KG1 (cell line): ENCODE measurements at regions not wholly inside any gene's neighbourhood (a gene's known extent, or its start where the extent isn't known, plus 50 kb on each side); places are given as distances from the start of the nearest gene placed in this dataset.
"Not testable (repeated sequence)": the region's sequence is repeated elsewhere in the genome, so short reads cannot be mapped to it uniquely, and the experiment has no call there.

Experiments
- DNase-seq: peaks from one replicate; lab custom pipeline; 2025; lab: John Stamatoyannopoulos, UW

GRCh38 chr7:69433081-69433480, 165.2 kb upstream of the AUTS2 start:
- DNase-seq = no peak

GRCh38 chr7:69434398-69434815, 163.9 kb upstream of the AUTS2 start:
- no peak for DNase-seq

GRCh38 chr7:69435711-69436110, 162.6 kb upstream of the AUTS2 start:
- DNase-seq = no peak

- DNase-seq = no peak
Observed at GRCh38 chr7:69436946-69437345, 161.3 kb upstream of the AUTS2 start.

- no peak for DNase-seq
Observed at GRCh38 chr7:69438584-69439412, 159.5 kb upstream of the AUTS2 start.

- no peak for DNase-seq
Observed at GRCh38 chr7:69439636-69440325, 158.5 kb upstream of the AUTS2 start.

- no peak for DNase-seq
Observed at GRCh38 chr7:69440976-69441375, 157.3 kb upstream of the AUTS2 start.

GRCh38 chr7:69443136-69443535, 155.1 kb upstream of the AUTS2 start:
- DNase-seq = no peak

- DNase-seq = no peak
Observed at GRCh38 chr7:69445541-69445940, 152.7 kb upstream of the AUTS2 start.

- DNase-seq = not testable (repeated sequence)
Observed at GRCh38 chr7:69446213-69446612, 152.1 kb upstream of the AUTS2 start.

GRCh38 chr7:69448071-69448470, 150.2 kb upstream of the AUTS2 start:
- no peak for DNase-seq

- no peak for DNase-seq
Observed at GRCh38 chr7:69450456-69450855, 147.8 kb upstream of the AUTS2 start.

- DNase-seq = no peak
Observed at GRCh38 chr7:69451715-69452114, 146.6 kb upstream of the AUTS2 start.

- no peak for DNase-seq
Observed at GRCh38 chr7:69452797-69453196, 145.5 kb upstream of the AUTS2 start.

GRCh38 chr7:69457595-69458504, 140.4 kb upstream of the AUTS2 start:
- DNase-seq = no peak

GRCh38 chr7:69464035-69464434, 134.2 kb upstream of the AUTS2 start:
- DNase-seq = no peak

- no peak for DNase-seq
Observed at GRCh38 chr7:69465262-69465661, 133.0 kb upstream of the AUTS2 start.

- DNase-seq = no peak
Observed at GRCh38 chr7:69467826-69468225, 130.4 kb upstream of the AUTS2 start.

- no peak for DNase-seq
Observed at GRCh38 chr7:69476416-69476815, 121.9 kb upstream of the AUTS2 start.

- DNase-seq = no peak
Observed at GRCh38 chr7:69482676-69483075, 115.6 kb upstream of the AUTS2 start.

GRCh38 chr7:69489533-69489932, 108.7 kb upstream of the AUTS2 start:
- no peak for DNase-seq

GRCh38 chr7:69498671-69499070, 99.6 kb upstream of the AUTS2 start:
- DNase-seq = no peak
